ENCODE measurements at regions not wholly inside any gene's neighbourhood (a gene's known extent, or its start where the extent isn't known, plus 50 kb on each side); places are given as distances from the start of the nearest gene placed in this dataset.

DNA sequence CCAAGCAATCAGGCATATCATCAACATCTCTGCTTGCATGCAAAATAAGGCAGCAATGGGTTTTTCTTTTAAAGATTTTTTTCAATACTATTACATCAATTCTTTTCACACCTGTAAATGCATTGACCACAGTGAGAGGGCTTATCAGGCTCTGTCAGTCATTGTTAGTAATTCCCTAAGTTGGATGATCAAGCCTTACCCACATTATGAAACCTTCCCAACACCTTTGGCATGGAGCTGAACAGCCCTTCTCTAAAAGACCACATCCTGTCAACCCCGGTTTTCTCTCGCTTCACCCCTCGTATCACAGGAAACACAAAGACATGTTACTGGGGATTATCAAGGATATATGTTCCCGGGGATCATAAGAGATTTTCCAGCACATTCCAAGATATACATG lies 135.2 kb upstream of the SLC24A5 start:
- TF ChIP-seq, protein P1, sequence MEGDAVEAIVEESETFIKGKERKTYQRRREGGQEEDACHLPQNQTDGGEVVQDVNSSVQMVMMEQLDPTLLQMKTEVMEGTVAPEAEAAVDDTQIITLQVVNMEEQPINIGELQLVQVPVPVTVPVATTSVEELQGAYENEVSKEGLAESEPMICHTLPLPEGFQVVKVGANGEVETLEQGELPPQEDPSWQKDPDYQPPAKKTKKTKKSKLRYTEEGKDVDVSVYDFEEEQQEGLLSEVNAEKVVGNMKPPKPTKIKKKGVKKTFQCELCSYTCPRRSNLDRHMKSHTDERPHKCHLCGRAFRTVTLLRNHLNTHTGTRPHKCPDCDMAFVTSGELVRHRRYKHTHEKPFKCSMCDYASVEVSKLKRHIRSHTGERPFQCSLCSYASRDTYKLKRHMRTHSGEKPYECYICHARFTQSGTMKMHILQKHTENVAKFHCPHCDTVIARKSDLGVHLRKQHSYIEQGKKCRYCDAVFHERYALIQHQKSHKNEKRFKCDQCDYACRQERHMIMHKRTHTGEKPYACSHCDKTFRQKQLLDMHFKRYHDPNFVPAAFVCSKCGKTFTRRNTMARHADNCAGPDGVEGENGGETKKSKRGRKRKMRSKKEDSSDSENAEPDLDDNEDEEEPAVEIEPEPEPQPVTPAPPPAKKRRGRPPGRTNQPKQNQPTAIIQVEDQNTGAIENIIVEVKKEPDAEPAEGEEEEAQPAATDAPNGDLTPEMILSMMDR (IDR thresholded peaks at IDR 0.05; ENCODE audit: insufficient read depth, low read depth, low read length, missing control alignments): no peak

DNA sequence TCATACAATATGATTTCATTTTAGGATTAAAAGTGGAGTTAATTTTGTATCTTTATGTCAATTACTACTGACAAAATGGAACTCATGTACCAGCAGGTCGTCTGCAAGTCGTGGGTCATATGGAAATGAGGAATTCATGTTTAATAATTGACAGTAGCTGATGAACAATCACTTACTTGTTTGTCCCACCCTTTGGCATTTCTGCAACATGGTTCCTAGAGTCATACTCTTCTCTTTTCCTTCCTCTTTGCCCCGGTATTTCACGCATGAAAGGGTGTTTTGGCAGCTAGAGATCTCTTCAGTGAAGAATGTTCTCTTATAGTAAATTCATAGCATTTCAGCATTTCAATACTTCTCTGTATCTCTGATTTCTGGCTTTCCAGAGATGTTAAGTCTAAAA lies 133.3 kb upstream of the SLC24A5 start:
- no peak for DNase-seq (ENCODE audit: low read depth)
- H3K4me3 ChIP-seq (ENCODE audit: low read depth, low read length): no peak overlapping the region
- TF ChIP-seq, protein P1 (IDR thresholded peaks at IDR 0.05; ENCODE audit: insufficient read depth, low read depth, low read length, missing control alignments): no peak

More for the DNA sequence above, 135.2 kb upstream of the SLC24A5 start:
- DNase-seq (ENCODE audit: low read depth): no peak
- no peak overlapping the region for H3K4me3 ChIP-seq (ENCODE audit: low read depth, low read length)

DNA sequence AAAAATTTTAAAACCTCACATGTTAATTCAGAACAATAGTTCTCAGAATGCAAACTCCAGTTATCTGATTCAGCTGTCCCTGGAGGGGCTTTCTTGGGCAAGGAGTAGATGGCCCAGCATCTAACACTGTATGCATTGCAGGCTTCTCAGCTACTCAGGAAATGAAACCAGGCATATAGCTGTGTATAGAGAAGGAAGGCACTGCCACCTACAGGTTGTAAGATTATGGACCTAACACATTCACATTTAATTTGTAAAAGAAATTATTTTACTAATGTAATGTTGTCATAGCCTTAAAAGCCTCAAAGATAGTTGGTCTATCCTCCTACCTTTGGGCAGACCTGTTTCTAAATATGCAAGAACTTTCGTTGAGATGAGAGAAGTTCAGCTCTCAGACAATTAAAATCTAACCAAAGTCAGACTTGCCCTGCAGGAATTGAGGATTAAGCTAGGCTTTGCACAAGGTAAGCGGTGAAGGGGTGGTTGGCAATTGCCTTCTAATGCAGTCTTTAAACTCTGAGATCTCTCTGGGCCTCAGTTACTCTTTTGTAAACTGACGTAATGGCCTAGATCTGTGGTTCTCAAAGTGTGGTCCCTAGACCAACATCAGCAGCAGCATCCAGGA lies 132.8 kb upstream of the SLC24A5 start:
- peak; percentile 75 for DNase-seq (ENCODE audit: low read depth)
- TF ChIP-seq, protein P1 (IDR thresholded peaks at IDR 0.05; ENCODE audit: insufficient read depth, low read depth, low read length, missing control alignments): peak; percentile 61
- no peak overlapping the region for H3K4me3 ChIP-seq (ENCODE audit: low read depth, low read length)

DNA sequence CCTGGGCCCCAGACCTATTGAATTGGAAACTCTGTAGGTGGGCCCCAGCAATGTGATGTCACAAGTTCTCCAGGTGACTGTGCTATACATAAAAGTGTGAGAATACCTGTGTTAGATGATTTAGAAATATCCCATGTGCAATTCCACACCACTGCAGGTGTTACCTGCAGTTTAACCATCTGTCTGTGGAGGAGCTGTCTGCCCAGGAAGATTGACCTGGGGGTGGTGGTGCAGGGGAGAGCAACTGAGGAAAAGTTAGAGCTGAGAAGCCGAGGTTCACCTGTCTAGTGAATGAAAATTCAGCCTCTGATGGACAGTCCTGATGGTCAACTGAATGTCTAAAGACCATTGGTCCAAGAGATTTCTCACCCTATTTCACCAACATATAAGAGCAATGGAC lies 132.2 kb upstream of the SLC24A5 start:
- no peak for DNase-seq (ENCODE audit: low read depth)
- TF ChIP-seq, protein P1 (IDR thresholded peaks at IDR 0.05; ENCODE audit: insufficient read depth, low read depth, low read length, missing control alignments): peak; percentile 3
- no peak overlapping the region for H3K4me3 ChIP-seq (ENCODE audit: low read depth, low read length)

DNA sequence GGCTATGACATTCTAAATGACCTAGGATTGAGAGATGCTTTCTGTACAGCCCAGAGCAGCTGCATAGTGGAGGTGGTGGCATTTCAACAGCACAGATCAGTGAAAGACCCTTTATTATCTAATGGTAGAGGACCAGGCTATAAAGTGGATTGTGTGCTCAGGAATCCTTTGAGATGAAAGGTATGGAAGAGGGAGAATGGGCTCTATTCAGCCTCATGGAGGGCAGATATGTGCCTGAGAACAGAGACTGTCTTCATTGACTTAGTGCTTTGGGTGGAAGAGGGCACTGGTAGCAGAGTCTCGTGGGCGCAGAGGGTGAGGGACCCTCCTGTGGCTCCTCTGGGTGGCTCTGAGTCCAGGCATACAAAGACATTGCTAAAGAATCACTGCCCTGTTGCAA lies 130.0 kb upstream of the SLC24A5 start:
- TF ChIP-seq, protein P1 (IDR thresholded peaks at IDR 0.05; ENCODE audit: insufficient read depth, low read depth, low read length, missing control alignments): no peak
- DNase-seq (ENCODE audit: low read depth): no peak
- H3K4me3 ChIP-seq (ENCODE audit: low read depth, low read length): no peak overlapping the region

DNA sequence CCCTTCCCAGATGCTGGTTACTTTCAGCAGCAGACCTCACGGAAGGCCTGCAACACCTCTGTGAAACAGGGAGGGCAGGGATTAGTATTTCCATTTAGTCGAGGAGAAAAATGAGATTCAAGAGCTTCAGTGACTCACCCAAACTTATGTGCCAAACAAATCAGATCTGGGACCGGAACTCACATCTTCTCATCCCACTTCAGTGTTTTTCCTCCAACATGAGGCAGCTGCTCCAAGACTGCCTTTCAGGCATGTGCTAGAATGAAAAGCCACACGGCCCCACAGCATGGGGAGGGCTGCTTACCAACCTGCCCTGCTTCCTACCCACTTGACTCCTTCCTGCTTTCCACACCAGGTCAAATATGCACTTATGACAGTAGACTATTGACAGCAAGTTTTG lies 129.4 kb upstream of the SLC24A5 start:
- no peak for DNase-seq (ENCODE audit: low read depth)
- no peak overlapping the region for H3K4me3 ChIP-seq (ENCODE audit: low read depth, low read length)
- TF ChIP-seq, protein P1 (IDR thresholded peaks at IDR 0.05; ENCODE audit: insufficient read depth, low read depth, low read length, missing control alignments): no peak

DNA sequence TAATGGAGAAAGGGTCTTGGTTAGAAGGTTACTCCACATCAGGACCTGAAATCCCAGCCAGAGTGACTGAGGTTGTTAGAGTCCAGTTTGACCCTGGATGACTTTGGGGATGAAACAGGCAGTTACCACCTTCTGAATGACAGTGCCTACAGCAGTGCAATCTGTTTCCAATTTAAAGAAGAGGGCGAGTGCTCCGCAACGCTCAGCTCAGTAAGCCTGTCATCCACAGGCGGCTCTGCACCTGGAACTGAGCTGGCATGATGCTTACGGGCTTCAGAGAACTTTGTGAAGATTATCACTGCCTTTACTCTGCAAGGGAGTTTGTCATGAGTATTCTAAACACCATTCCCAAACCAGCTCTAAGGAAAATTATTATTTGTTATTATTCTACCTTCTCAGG lies 127.7 kb upstream of the SLC24A5 start:
- no peak overlapping the region for H3K4me3 ChIP-seq (ENCODE audit: low read depth, low read length)
- TF ChIP-seq, protein P1 (IDR thresholded peaks at IDR 0.05; ENCODE audit: insufficient read depth, low read depth, low read length, missing control alignments): no peak
- DNase-seq (ENCODE audit: low read depth): no peak
